Right hindlimb (tissue), 1 donor: ENCODE measurements at regions not wholly inside any gene's neighbourhood (a gene's known extent, or its start where the extent isn't known, plus 50 kb on each side); places are given as distances from the start of the nearest gene placed in this dataset.
A peak's percentile ranks its signal among the peaks of the same experiment; 100 is the strongest.

ENCODE experiments used
- DNase-seq: peaks from one replicate; pipeline ENCODE4 v3.0.0-alpha.2; 2018

DNA sequence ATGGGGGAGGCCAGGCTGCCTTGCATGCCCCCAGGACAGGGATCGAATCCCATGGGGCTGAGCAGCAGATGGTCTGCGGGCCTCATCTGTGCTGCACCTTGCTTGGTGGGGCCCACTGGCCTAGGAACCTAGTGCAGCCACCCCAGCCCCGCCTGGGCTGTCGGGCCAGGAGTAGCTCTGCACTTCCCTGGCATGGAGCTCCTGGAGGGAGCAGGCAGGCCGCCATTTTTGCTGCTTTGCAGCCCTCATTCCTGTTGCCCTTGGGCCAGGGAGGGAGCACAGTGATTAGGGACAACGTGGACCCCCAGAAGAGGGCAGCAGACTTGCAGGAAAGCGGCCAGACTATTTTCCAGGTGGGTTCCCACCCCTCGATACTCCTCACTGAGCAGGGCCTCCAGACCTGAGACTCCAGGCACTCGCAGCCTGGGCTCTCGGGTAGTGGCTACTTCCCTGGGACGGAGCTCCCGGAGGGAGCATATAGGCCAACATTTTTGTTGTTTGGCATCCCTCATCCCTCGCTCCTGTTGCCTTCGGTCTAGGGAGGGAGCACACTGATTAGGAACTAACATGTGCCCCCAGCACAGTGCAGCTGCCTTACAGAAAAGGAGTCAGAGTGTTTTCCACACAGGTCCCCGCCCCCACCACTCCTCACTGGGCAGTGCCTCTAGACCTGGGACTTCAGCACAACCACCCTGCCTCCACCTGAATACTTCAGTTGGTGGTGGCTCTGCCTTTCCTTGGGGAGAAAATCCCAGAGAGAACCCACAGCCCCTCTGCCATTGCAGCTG, 99.5 kb downstream of the MAIP1 start:
- DNase-seq = no peak

DNA sequence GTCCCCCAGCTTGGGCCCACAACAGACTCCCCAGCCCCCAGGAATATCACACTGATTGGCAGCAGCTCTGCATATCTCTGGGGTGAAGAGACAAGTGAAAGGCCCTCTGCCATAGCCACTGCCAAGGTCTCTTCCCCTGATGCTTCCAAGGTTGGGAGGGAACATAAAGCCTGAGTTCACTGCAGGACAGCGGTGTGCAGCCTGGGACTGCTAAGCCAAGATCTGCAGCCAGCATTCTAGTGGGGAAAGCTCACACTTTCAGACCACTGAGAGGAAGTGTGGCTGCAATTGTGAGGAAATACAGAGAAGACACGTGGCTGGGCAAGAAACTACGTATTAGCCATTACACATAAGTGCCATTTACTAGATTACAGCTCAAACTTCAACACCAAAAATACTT, 100.7 kb downstream of the MAIP1 start:
- DNase-seq = no peak

DNA sequence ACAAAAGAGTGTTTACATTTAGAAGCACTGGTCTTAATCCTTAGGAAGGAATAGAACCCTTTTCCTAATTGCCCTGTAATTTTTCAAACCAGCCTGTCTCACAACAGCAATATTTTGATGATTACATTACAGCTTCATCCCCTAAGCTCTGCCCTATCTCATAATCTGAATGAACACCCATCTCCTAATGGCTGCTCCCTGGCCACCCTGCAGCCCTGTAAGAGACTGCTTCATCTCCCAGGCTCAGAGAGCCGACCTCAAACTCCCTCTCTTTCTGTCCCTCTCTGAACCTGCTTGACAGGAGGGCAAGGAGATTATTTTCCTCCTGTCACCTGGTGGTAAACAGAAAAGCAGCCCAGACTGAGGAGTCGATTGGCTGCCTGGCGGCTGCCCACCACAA, 107.8 kb downstream of the MAIP1 start:
- DNase-seq = no peak

DNA sequence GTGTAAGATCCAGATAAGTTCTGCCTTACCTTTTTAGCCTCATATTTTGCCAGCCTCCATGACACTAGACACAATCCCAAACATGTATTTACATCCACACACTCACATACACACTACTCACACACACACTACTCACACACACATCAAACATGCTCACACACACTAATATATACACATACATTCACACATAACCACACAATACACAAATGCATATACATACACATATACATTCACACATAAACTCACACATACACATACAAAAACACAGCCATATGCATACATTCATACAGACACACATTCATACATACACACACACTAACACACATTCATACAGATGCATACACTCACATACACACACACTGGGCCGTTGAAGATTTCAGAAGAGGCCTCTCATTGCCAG, 109.5 kb downstream of the MAIP1 start:
- DNase-seq = no peak

DNA sequence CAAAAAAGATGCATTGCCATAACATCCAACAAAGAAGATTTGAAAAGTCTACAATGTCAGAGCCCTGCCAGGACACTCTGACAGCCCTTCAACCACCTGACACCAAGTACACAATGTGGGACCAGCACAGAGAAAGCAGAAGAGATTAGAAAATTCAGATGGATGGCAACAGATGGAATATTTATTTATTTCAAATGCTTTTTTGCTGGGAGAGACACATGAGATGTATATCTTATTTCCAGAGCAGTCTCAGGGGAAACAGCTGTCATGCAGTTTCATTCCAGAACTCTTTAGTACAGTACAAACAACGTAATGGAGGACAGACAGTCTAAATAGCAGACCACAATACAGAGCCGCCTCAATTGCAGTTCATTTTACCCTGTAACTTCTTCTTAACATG, 110.1 kb downstream of the MAIP1 start:
- DNase-seq = peak; percentile 61

DNA sequence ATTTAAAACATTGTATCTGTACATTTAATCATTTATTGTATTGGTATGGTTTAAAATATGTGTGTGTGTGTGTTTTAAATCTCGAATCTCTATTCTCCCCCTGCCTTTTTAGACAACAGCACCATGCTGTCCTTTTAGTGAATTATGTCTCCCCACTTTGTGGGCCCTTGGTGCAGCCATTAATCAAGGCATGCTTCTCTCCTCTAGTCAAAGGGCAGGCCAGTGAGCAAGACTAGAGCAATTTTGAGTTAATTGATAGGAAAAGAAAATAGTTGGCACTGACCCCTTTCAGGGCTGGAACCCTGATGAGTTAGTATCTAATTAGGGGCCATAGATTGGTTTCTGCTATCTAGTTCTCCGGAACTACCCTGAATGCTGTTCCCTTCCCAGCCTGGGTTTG, 111.0 kb downstream of the MAIP1 start:
- no peak for DNase-seq

- no peak for DNase-seq
These were observed 113.3 kb downstream of the MAIP1 start for GRCh38 chr2:200068642-200069041.

GRCh38 chr2:200077210-200077650, 121.8 kb downstream of the MAIP1 start:
- DNase-seq = no peak

GRCh38 chr2:200077838-200078237, 122.5 kb downstream of the MAIP1 start:
- DNase-seq = peak; percentile 40

- no peak for DNase-seq
These were observed 124.0 kb downstream of the MAIP1 start for GRCh38 chr2:200079356-200079755.

GRCh38 chr2:200081236-200081635, 125.9 kb downstream of the MAIP1 start:
- DNase-seq = no peak

GRCh38 chr2:200081811-200082210, 126.4 kb downstream of the MAIP1 start:
- DNase-seq = no peak

- no peak for DNase-seq
These were observed 128.7 kb downstream of the MAIP1 start for GRCh38 chr2:200084036-200084435.

- no peak for DNase-seq
These were observed 131.5 kb downstream of the MAIP1 start for GRCh38 chr2:200086911-200087310.

- DNase-seq = no peak
These were observed 132.1 kb downstream of the MAIP1 start for GRCh38 chr2:200087451-200087850.

GRCh38 chr2:200089040-200089755, 133.8 kb downstream of the MAIP1 start:
- DNase-seq = no peak

GRCh38 chr2:200089756-200090109, 134.4 kb downstream of the MAIP1 start:
- DNase-seq = no peak

- DNase-seq = no peak
These were observed 135.3 kb downstream of the MAIP1 start for GRCh38 chr2:200090683-200091082.

GRCh38 chr2:200091126-200091525, 135.7 kb downstream of the MAIP1 start:
- DNase-seq = no peak

GRCh38 chr2:200092235-200092634, 136.9 kb downstream of the MAIP1 start:
- DNase-seq = no peak

GRCh38 chr2:200095436-200095835, 140.1 kb downstream of the MAIP1 start:
- DNase-seq = no peak

DNA sequence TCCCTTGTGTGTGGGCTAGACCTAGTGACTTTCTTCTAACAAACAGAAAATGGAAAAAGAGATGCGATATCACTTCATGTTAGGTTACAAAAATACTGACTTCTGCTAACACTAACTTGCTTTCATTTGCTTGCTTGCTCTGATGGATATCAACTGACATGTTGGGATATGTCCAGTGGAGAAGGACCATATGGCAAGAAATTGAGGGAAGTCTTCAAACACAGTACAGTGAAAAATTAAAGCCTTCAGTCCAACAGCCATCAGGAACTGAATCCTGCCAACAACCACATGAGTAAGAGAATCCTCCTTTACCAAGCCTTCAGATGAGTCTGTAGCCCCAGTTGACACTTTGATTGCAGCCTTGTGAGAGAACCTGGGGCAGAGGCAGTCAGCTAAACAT, 143.9 kb downstream of the MAIP1 start:
- DNase-seq = no peak

DNA sequence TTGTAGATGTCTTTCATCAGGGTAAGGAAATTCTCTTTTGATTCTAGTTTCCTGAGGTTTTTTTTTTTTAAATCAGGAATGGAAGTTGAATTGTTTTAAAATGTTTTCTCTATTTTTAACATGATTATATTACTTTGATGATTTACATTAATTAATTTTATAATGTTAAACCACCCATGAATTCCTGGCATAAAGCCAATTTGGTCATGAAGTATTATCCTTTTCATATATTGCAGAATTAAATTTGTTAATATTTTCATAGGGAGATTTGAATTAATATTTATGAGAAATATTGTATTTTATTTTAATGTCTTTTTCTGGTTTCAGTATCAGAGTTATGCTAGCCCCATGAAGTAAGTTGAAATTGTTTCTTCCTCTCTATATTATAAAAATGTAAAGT, 144.6 kb downstream of the MAIP1 start:
- DNase-seq = no peak

- DNase-seq = no peak
These were observed 146.5 kb downstream of the MAIP1 start for GRCh38 chr2:200101922-200102321.

- no peak for DNase-seq
These were observed 147.6 kb downstream of the MAIP1 start for GRCh38 chr2:200102971-200103370.
